Liver (tissue), 2 donors: ENCODE measurements at regions not wholly inside any gene's neighbourhood (a gene's known extent, or its start where the extent isn't known, plus 50 kb on each side); places are given as distances from the start of the nearest gene placed in this dataset.

Source experiments
- CTCF ChIP-seq: fragments of 150-350 bp; IDR thresholded peaks from 2 replicates; pipeline ENCODE4 v1.5.1; 2017; ENCODE audit warnings: improper control_type of control experiment, low read depth, low read length; ENCODE audit not compliant: missing input control
- MAX ChIP-seq: IDR thresholded peaks from 2 replicates; pipeline ENCODE4 v1.6.1; 2016; ENCODE audit warnings: antibody characterized with exemption
- TF ChIP-seq, protein P1 (sequence below): IDR thresholded peaks from 2 replicates; pipeline ENCODE4 v1.6.1; 2016; ENCODE audit warnings: antibody characterized with exemption, mild to moderate bottlenecking
- donor health status: healthy.

DNA sequence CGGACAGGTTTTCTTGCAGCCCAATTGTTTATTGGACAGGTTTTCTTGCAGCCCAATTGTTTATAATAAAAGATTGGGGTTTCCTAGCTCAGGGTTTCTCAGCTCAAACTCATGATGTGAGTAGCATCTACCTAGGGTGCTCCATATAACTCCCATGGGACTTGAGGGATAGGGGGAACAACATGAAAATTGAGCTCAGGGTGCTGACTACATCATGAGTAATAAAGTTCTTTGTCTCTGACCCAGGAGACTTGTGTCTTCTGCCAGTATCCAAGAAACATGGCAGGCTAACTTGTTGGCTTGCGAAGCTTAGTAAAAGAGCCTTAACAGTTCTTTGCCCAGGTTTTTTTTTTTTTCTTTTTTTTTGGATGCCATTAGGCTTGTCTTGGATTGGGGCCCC, 59.2 kb upstream of the MYCBP2 start:
- TF ChIP-seq MAX (no peak), CTCF (no peak)
- TF ChIP-seq, protein P1, sequence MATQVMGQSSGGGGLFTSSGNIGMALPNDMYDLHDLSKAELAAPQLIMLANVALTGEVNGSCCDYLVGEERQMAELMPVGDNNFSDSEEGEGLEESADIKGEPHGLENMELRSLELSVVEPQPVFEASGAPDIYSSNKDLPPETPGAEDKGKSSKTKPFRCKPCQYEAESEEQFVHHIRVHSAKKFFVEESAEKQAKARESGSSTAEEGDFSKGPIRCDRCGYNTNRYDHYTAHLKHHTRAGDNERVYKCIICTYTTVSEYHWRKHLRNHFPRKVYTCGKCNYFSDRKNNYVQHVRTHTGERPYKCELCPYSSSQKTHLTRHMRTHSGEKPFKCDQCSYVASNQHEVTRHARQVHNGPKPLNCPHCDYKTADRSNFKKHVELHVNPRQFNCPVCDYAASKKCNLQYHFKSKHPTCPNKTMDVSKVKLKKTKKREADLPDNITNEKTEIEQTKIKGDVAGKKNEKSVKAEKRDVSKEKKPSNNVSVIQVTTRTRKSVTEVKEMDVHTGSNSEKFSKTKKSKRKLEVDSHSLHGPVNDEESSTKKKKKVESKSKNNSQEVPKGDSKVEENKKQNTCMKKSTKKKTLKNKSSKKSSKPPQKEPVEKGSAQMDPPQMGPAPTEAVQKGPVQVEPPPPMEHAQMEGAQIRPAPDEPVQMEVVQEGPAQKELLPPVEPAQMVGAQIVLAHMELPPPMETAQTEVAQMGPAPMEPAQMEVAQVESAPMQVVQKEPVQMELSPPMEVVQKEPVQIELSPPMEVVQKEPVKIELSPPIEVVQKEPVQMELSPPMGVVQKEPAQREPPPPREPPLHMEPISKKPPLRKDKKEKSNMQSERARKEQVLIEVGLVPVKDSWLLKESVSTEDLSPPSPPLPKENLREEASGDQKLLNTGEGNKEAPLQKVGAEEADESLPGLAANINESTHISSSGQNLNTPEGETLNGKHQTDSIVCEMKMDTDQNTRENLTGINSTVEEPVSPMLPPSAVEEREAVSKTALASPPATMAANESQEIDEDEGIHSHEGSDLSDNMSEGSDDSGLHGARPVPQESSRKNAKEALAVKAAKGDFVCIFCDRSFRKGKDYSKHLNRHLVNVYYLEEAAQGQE, result no peak
